ENCODE measurements at regions not wholly inside any gene's neighbourhood (a gene's known extent, or its start where the extent isn't known, plus 50 kb on each side); places are given as distances from the start of the nearest gene placed in this dataset.

DNA sequence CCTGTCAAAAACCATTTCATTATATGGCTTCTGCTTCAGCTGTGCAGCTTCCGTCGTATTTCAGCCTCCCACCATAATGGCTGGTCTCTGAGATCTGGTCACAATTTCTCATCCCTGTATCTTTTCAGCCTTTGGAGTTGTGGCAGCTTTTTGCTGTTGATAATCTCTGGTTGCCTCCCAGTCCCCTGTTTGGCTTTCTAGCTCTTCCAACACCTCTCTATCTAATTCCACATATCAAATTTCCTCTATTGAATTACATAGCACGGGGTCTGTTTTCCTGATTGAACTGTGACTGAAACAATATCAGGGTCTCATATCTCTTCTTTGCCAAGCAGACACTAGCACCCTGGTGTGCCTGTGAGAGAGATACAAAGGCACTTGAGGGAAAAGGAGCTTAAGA is 222.1 kb upstream of the OBI1 start:
- Histone ChIP-seq H2BK5ac (ENCODE audit: low read depth, low read length) (no peak overlapping the region), H2BK20ac (ENCODE audit: low read length) (no peak overlapping the region), H4K91ac (replicated peaks; ENCODE audit: insufficient read length, low read length) (no peak overlapping the region), H3K4me2 (ENCODE audit: insufficient read depth in 1 of 2, low read depth in 2 of 2, low read length in 2 of 2) (no peak overlapping the region), H3K36me3 (ENCODE audit: control insufficient read depth in 2 of 4, insufficient read depth in 4 of 4, low read length in 3 of 4) (no peaks in the 10 kb centered on the region), H4K20me1 (replicated peaks in 1 of 2; ENCODE audit: control insufficient read depth in 1 of 2, insufficient read depth in 2 of 2, low read length in 2 of 2) (no peaks in the 10 kb centered on the region), H3K14ac (ENCODE audit: insufficient read length) (no peak overlapping the region), H4K8ac (ENCODE audit: extremely low read depth, insufficient read depth, low read length) (no peak overlapping the region), H3K27me3 (replicated peaks in 1 of 4; ENCODE audit: control insufficient read depth in 3 of 4, extremely low read depth in 1 of 4, insufficient read depth in 3 of 4, low read length in 3 of 4) (no peaks in the 10 kb centered on the region), H3K23ac (ENCODE audit: insufficient read length) (no peak overlapping the region), H3K27ac (ENCODE audit: low read depth, low read length) (no peak overlapping the region), H2BK120ac (replicated peaks; ENCODE audit: low read depth, low read length) (no peak overlapping the region), H3K9me3 (ENCODE audit: insufficient read depth in 2 of 2, low read depth in 1 of 2, low read length in 1 of 2) (0 out of 4 replicates have a peak, but pooled peaks cover 0 to 2% of the 10 kb centered on the region in 2 experiments), H3K4me1 (replicated peaks in 1 of 4; ENCODE audit: control insufficient read depth in 3 of 4, insufficient read depth in 4 of 4, low read length in 3 of 4) (no peaks in the 10 kb centered on the region; a peak in 1 of 7 replicates), H2BK12ac (ENCODE audit: low read depth, low read length) (no peak overlapping the region), H3K23me2 (ENCODE audit: low read depth, low read length) (no peaks in the 10 kb centered on the region), H3K9ac (replicated peaks in 1 of 4; ENCODE audit: extremely low read depth in 1 of 4, low read depth in 3 of 4, low read length in 3 of 4) (no peak overlapping the region), H3K4me3 (ENCODE audit: extremely low read depth in 1 of 4, insufficient read depth in 2 of 4, low read depth in 3 of 4, low read length in 4 of 4) (no peak overlapping the region), H3K79me2 (ENCODE audit: control insufficient read depth in 1 of 2, insufficient read depth in 2 of 2, low read length in 2 of 2) (no peaks in the 10 kb centered on the region), H3K56ac (replicated peaks; ENCODE audit: insufficient read length, low read depth, low read length) (no peak overlapping the region), H4K5ac (ENCODE audit: insufficient read length, low read depth, low read length) (no peak overlapping the region), H3K18ac (ENCODE audit: extremely low read depth, low read length) (no peak overlapping the region), H2BK15ac (ENCODE audit: low read length) (no peak overlapping the region), H3K79me1 (ENCODE audit: low read depth, low read length) (no peaks in the 10 kb centered on the region), H2AFZ (ENCODE audit: low read length) (no peak overlapping the region; the same call in 1 of the 2 replicates), H3K4ac (replicated peaks; ENCODE audit: insufficient read length, low read depth, low read length) (no peak overlapping the region), H2AK5ac (ENCODE audit: low read depth, low read length) (no peak overlapping the region)
- ChIA-PET POLR2A (ENCODE audit: partially characterized antibody) (no interaction called here), CTCF (ENCODE audit: partially characterized antibody) (interaction anchor here (1.3 to 1.5 kb wide), 2 partner anchors 11 to 97 kb away, joined by 4 to 5 read pairs; no protein-coding TSS in a partner anchor)
- FAIRE-seq (no peak), DNase-seq (ENCODE audit: low read depth in 1 of 2, low spot score in 2 of 2) (no peak)
- 98% methylated on average over 3 of the region's 3 CpGs; no CpG with 5 or more reads in 1 of the 2 experiments for WGBS, 2 experiments (ENCODE audit: extremely low coverage in 1 of 2, insufficient coverage in 1 of 2, insufficient read length in 1 of 2, insufficient replicate concordance in 2 of 2, low coverage in 1 of 2, low lambda C conversion rate in 2 of 2, missing lambda C conversion rate in 1 of 2)
- no peak for TF ChIP-seq RAD21 (IDR thresholded peaks at IDR 0.05 in 1 of 2, conservative IDR thresholded peaks at IDR 0.05 in 1 of 2; ENCODE audit: low read depth in 2 of 2, low read length in 2 of 2)
- TF ChIP-seq RXRA (IDR thresholded peaks at IDR 0.05; ENCODE audit: insufficient read depth, low read depth, low read length) = no peak
- no peak for TF ChIP-seq GTF2F1 (IDR thresholded peaks at IDR 0.05; ENCODE audit: borderline replicate concordance, low read depth, low read length)
- no peak for TF ChIP-seq CBX5 (IDR thresholded peaks at IDR 0.05; ENCODE audit: low read depth, low read length)
- no peak for TF ChIP-seq KDM1A (IDR thresholded peaks at IDR 0.05; ENCODE audit: borderline replicate concordance, low read length)
- no peak for TF ChIP-seq CREB1 (IDR thresholded peaks at IDR 0.05)
- no peak for TF ChIP-seq TEAD4 (IDR thresholded peaks at IDR 0.05; ENCODE audit: low read depth, low read length)
- TF ChIP-seq, protein P1, sequence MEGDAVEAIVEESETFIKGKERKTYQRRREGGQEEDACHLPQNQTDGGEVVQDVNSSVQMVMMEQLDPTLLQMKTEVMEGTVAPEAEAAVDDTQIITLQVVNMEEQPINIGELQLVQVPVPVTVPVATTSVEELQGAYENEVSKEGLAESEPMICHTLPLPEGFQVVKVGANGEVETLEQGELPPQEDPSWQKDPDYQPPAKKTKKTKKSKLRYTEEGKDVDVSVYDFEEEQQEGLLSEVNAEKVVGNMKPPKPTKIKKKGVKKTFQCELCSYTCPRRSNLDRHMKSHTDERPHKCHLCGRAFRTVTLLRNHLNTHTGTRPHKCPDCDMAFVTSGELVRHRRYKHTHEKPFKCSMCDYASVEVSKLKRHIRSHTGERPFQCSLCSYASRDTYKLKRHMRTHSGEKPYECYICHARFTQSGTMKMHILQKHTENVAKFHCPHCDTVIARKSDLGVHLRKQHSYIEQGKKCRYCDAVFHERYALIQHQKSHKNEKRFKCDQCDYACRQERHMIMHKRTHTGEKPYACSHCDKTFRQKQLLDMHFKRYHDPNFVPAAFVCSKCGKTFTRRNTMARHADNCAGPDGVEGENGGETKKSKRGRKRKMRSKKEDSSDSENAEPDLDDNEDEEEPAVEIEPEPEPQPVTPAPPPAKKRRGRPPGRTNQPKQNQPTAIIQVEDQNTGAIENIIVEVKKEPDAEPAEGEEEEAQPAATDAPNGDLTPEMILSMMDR (IDR thresholded peaks at IDR 0.05; ENCODE audit: control extremely low read depth in 1 of 3, insufficient read depth in 1 of 3, low read depth in 1 of 3, low read length in 3 of 3) = no peak
- no peak for TF ChIP-seq CHD2 (IDR thresholded peaks at IDR 0.05; ENCODE audit: low read length)
- TF ChIP-seq TCF12 (IDR thresholded peaks at IDR 0.05; ENCODE audit: low read depth, low read length) = no peak
- TF ChIP-seq CHD1 (IDR thresholded peaks at IDR 0.05; ENCODE audit: low read depth, low read length) = no peak
- no peak for TF ChIP-seq GABPA (IDR thresholded peaks at IDR 0.05; ENCODE audit: borderline replicate concordance, insufficient read depth, low read length)

Data from H1 (cell line).